ENCODE measurements at regions not wholly inside any gene's neighbourhood (a gene's known extent, or its start where the extent isn't known, plus 50 kb on each side); places are given as distances from the start of the nearest gene placed in this dataset.

DNA sequence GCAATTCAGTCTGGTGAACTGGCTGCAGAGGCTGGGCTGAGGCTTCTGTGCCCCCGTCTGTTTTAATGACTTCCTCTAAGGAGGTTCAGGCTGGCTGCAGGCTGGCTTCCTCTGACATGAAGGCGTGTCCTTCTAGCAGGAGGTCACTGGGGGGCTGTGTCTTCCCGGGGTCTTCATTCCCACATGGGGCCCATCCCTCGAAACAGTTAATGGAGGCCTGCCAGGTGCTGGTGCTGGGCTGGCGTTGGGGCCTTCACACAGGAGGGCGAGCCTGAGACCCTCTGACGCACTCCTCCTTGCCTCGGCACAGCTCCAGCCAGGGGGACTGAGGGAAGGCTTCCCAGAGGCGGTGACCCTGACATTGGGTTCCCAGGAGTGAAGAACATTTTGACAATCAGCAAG, 57.7 kb upstream of the DLK1 start:
- TF ChIP-seq SP1 (IDR thresholded peaks at IDR 0.05; ENCODE audit: low read depth) (no peak), RAD21 (IDR thresholded peaks at IDR 0.05; ENCODE audit: low read depth) (no peak), ZNF274 (IDR thresholded peaks at IDR 0.05; ENCODE audit: low read depth, low read length) (no peak), CBX3 (IDR thresholded peaks at IDR 0.05; ENCODE audit: low read depth) (no peak), TCF7L2 (IDR thresholded peaks at IDR 0.05; ENCODE audit: borderline replicate concordance, extremely low read depth, insufficient read depth, insufficient read length) (no peak), EZH2phosphoT487 (IDR thresholded peaks at IDR 0.05; ENCODE audit: borderline replicate concordance) (no peak), JUND (IDR thresholded peaks at IDR 0.05) (no peak), SRF (IDR thresholded peaks at IDR 0.05; ENCODE audit: low read depth) (no peak), ZFX (IDR thresholded peaks at IDR 0.05) (no peak), ELF1 (IDR thresholded peaks at IDR 0.05; ENCODE audit: borderline replicate concordance, low read depth) (no peak), SIN3A (IDR thresholded peaks at IDR 0.05; ENCODE audit: low read depth) (no peak), CEBPB (IDR thresholded peaks at IDR 0.05; ENCODE audit: low read depth) (no peak), EZH2 (IDR thresholded peaks at IDR 0.05) (no peak)
- TF ChIP-seq, protein P1, sequence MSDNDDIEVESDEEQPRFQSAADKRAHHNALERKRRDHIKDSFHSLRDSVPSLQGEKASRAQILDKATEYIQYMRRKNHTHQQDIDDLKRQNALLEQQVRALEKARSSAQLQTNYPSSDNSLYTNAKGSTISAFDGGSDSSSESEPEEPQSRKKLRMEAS (IDR thresholded peaks at IDR 0.05), result no peak
- TF ChIP-seq, protein P2, sequence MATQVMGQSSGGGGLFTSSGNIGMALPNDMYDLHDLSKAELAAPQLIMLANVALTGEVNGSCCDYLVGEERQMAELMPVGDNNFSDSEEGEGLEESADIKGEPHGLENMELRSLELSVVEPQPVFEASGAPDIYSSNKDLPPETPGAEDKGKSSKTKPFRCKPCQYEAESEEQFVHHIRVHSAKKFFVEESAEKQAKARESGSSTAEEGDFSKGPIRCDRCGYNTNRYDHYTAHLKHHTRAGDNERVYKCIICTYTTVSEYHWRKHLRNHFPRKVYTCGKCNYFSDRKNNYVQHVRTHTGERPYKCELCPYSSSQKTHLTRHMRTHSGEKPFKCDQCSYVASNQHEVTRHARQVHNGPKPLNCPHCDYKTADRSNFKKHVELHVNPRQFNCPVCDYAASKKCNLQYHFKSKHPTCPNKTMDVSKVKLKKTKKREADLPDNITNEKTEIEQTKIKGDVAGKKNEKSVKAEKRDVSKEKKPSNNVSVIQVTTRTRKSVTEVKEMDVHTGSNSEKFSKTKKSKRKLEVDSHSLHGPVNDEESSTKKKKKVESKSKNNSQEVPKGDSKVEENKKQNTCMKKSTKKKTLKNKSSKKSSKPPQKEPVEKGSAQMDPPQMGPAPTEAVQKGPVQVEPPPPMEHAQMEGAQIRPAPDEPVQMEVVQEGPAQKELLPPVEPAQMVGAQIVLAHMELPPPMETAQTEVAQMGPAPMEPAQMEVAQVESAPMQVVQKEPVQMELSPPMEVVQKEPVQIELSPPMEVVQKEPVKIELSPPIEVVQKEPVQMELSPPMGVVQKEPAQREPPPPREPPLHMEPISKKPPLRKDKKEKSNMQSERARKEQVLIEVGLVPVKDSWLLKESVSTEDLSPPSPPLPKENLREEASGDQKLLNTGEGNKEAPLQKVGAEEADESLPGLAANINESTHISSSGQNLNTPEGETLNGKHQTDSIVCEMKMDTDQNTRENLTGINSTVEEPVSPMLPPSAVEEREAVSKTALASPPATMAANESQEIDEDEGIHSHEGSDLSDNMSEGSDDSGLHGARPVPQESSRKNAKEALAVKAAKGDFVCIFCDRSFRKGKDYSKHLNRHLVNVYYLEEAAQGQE (IDR thresholded peaks at IDR 0.05; ENCODE audit: low read depth), result no peak
- TF ChIP-seq, protein P3, sequence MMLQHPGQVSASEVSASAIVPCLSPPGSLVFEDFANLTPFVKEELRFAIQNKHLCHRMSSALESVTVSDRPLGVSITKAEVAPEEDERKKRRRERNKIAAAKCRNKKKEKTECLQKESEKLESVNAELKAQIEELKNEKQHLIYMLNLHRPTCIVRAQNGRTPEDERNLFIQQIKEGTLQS (IDR thresholded peaks at IDR 0.05), result no peak
- TF ChIP-seq, protein P4, sequence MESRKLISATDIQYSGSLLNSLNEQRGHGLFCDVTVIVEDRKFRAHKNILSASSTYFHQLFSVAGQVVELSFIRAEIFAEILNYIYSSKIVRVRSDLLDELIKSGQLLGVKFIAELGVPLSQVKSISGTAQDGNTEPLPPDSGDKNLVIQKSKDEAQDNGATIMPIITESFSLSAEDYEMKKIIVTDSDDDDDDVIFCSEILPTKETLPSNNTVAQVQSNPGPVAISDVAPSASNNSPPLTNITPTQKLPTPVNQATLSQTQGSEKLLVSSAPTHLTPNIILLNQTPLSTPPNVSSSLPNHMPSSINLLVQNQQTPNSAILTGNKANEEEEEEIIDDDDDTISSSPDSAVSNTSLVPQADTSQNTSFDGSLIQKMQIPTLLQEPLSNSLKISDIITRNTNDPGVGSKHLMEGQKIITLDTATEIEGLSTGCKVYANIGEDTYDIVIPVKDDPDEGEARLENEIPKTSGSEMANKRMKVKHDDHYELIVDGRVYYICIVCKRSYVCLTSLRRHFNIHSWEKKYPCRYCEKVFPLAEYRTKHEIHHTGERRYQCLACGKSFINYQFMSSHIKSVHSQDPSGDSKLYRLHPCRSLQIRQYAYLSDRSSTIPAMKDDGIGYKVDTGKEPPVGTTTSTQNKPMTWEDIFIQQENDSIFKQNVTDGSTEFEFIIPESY (IDR thresholded peaks at IDR 0.05; ENCODE audit: extremely low read depth, insufficient replicate concordance, low read length), result no peak
- ChIA-PET RAD21 (ENCODE audit: low non-redundant PET in 1 of 2, low total read pairs in 2 of 2, uncharacterized antibody in 2 of 2, unreplicated experiment in 2 of 2) (no interaction called here), POLR2A (no interaction called here), CTCF (no interaction called here)
- Histone ChIP-seq H3K9ac (ENCODE audit: low read length) (no peak overlapping the region), H3K4me3 (replicated peaks in 1 of 2; ENCODE audit: low read depth in 1 of 2, low read length in 2 of 2) (no peak overlapping the region), H3K4me1 (ENCODE audit: control insufficient read depth in 1 of 2, insufficient read depth in 2 of 2, low read length in 2 of 2) (peaks cover 0 to 13% of the 10 kb centered on the region in 2 experiments; a peak in 2 of 4 replicates), H3K27ac (ENCODE audit: low read depth, low read length) (no peak overlapping the region), H3K4me2 (ENCODE audit: low read length) (no peak overlapping the region), H2AFZ (ENCODE audit: low read depth, low read length, poor library complexity, severe bottlenecking) (no peak overlapping the region), H3K36me3 (ENCODE audit: control insufficient read depth in 1 of 2, insufficient read depth in 2 of 2, low read length in 2 of 2) (no peaks in the 10 kb centered on the region), H3K9me3 (ENCODE audit: control insufficient read depth in 1 of 2, insufficient read depth in 1 of 2, low read depth in 1 of 2, low read length in 2 of 2) (no peaks in the 10 kb centered on the region), H3K79me2 (ENCODE audit: insufficient read depth, low read length) (no peaks in the 10 kb centered on the region), H3K27me3 (ENCODE audit: insufficient read depth, low read length) (no peaks in the 10 kb centered on the region), H3K9me2 (ENCODE audit: insufficient read depth) (no peaks in the 10 kb centered on the region), H4K20me1 (ENCODE audit: insufficient read depth) (no peaks in the 10 kb centered on the region)
- DNase-seq (ENCODE audit: low read depth, low spot score), result no peak
- BruUV-seq (replicated peaks), result no TSS peak
- intact Hi-C loops (cut with micrococcal nuclease), result no loop called here
- ATAC-seq, result no peak

Measured in HCT116 (cell line).